ENCODE measurements at regions not wholly inside any gene's neighbourhood (a gene's known extent, or its start where the extent isn't known, plus 50 kb on each side); places are given as distances from the start of the nearest gene placed in this dataset.

DNA sequence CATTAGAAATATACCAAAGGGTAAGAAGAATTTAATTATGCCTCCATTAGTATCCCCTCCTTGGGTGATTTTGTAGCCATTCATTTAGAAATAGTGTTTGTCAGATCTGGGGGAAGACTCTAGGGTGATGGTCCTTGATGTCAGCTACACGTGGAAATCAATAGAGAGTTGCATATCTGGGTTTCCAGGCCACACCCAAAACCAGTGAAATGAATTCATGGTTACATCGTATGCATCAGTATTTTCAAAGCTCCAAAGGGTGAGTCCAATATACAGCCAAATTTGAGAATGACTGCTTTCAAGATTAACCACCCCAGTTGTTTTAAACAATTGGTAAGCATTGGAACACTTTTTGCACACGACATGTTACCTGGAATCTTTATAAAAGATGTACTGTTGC, 173.4 kb upstream of the SGCD start:
- Histone ChIP-seq H3K9ac (ENCODE audit: low read length) (no peak overlapping the region), H3K4me1 (ENCODE audit: control insufficient read depth in 1 of 2, insufficient read depth in 2 of 2, low read length in 2 of 2) (no peaks in the 10 kb centered on the region), H3K36me3 (ENCODE audit: control insufficient read depth in 1 of 2, insufficient read depth in 2 of 2, low read length in 2 of 2) (no peaks in the 10 kb centered on the region), H3K9me3 (ENCODE audit: control insufficient read depth in 1 of 2, insufficient read depth in 1 of 2, low read depth in 1 of 2, low read length in 2 of 2) (peaks cover 3 to 6% of the 10 kb centered on the region in 2 experiments; a peak in 2 of 4 replicates), H3K9me2 (ENCODE audit: insufficient read depth) (no peaks in the 10 kb centered on the region), H3K27me3 (ENCODE audit: insufficient read depth, low read length) (no peaks in the 10 kb centered on the region), H3K27ac (ENCODE audit: low read depth, low read length) (no peak overlapping the region), H4K20me1 (ENCODE audit: insufficient read depth) (no peaks in the 10 kb centered on the region), H3K4me3 (replicated peaks in 1 of 2; ENCODE audit: low read depth in 1 of 2, low read length in 2 of 2) (no peak overlapping the region), H3K4me2 (ENCODE audit: low read length) (no peak overlapping the region), H2AFZ (ENCODE audit: low read depth, low read length, poor library complexity, severe bottlenecking) (no peak overlapping the region), H3K79me2 (ENCODE audit: insufficient read depth, low read length) (no peaks in the 10 kb centered on the region)
- RAD21 ChIA-PET (ENCODE audit: low non-redundant PET in 1 of 2, low total read pairs in 2 of 2, uncharacterized antibody in 2 of 2, unreplicated experiment in 2 of 2), result no interaction called here
- TF ChIP-seq ZFX (IDR thresholded peaks at IDR 0.05), result no peak
- TF ChIP-seq RAD21 (IDR thresholded peaks at IDR 0.05; ENCODE audit: low read depth), result no peak
- TF ChIP-seq EZH2phosphoT487 (IDR thresholded peaks at IDR 0.05; ENCODE audit: borderline replicate concordance), result no peak
- TF ChIP-seq FOSL1 (IDR thresholded peaks at IDR 0.05; ENCODE audit: low read depth), result no peak
- no peak for TF ChIP-seq SIN3A (IDR thresholded peaks at IDR 0.05; ENCODE audit: low read depth)
- TF ChIP-seq, protein P1, sequence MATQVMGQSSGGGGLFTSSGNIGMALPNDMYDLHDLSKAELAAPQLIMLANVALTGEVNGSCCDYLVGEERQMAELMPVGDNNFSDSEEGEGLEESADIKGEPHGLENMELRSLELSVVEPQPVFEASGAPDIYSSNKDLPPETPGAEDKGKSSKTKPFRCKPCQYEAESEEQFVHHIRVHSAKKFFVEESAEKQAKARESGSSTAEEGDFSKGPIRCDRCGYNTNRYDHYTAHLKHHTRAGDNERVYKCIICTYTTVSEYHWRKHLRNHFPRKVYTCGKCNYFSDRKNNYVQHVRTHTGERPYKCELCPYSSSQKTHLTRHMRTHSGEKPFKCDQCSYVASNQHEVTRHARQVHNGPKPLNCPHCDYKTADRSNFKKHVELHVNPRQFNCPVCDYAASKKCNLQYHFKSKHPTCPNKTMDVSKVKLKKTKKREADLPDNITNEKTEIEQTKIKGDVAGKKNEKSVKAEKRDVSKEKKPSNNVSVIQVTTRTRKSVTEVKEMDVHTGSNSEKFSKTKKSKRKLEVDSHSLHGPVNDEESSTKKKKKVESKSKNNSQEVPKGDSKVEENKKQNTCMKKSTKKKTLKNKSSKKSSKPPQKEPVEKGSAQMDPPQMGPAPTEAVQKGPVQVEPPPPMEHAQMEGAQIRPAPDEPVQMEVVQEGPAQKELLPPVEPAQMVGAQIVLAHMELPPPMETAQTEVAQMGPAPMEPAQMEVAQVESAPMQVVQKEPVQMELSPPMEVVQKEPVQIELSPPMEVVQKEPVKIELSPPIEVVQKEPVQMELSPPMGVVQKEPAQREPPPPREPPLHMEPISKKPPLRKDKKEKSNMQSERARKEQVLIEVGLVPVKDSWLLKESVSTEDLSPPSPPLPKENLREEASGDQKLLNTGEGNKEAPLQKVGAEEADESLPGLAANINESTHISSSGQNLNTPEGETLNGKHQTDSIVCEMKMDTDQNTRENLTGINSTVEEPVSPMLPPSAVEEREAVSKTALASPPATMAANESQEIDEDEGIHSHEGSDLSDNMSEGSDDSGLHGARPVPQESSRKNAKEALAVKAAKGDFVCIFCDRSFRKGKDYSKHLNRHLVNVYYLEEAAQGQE (IDR thresholded peaks at IDR 0.05; ENCODE audit: low read depth), result no peak
- no peak for TF ChIP-seq ELF1 (IDR thresholded peaks at IDR 0.05; ENCODE audit: borderline replicate concordance, low read depth)
- no peak for TF ChIP-seq EZH2 (IDR thresholded peaks at IDR 0.05)
- TF ChIP-seq CEBPB (IDR thresholded peaks at IDR 0.05; ENCODE audit: low read depth), result no peak
- TF ChIP-seq ATF3 (IDR thresholded peaks at IDR 0.05), result no peak
- TF ChIP-seq ZNF274 (IDR thresholded peaks at IDR 0.05; ENCODE audit: low read depth, low read length), result no peak
- POLR2A ChIA-PET, result no interaction called here
- CTCF ChIA-PET, result no interaction called here
- DNase-seq (ENCODE audit: low read depth, low spot score), result no peak
- no TSS peak for BruUV-seq (replicated peaks)
- ATAC-seq, result no peak
- intact Hi-C loops (cut with micrococcal nuclease), result no loop called here
